Transverse colon (tissue), 4 donors: ENCODE measurements at regions not wholly inside any gene's neighbourhood (a gene's known extent, or its start where the extent isn't known, plus 50 kb on each side); places are given as distances from the start of the nearest gene placed in this dataset.

ENCODE experiments used
- DNase-seq: peaks from one replicate; pipeline ENCODE4 v3.0.0-alpha.2; 2019
- H3K27ac ChIP-seq, 4 donors: fragments of 200-600 bp; sonication (generic); 2 replicates each; pipeline ENCODE4 v1.5.1; 2016 to 2018; ENCODE audit warnings: inconsistent platforms in 4 of 4
- H3K27me3 ChIP-seq: fragments of 200-600 bp; sonication (generic); 2 replicates; pipeline ENCODE4 v1.5.1; 2017; ENCODE audit warnings: inconsistent platforms
- H3K36me3 ChIP-seq, 4 donors: fragments of 200-600 bp; sonication (generic); 2 replicates each; pipeline ENCODE4 v1.5.1; 2017 to 2019; ENCODE audit warnings: inconsistent platforms in 4 of 4
- H3K4me1 ChIP-seq, 4 donors: fragments of 200-600 bp; sonication (generic); 2 replicates each; pipeline ENCODE4 v1.5.1; 2017 to 2020; ENCODE audit warnings: inconsistent platforms in 4 of 4
- H3K4me3 ChIP-seq, 4 donors: fragments of 200-600 bp; sonication (generic); 1 replicate in 1 of 4; 2 replicates in 3 of 4; pipeline versions ENCODE4 v1.5.1 to v1.6.1; 2017 to 2019; ENCODE audit warnings: inconsistent platforms in 4 of 4
- H3K9me3 ChIP-seq, 2 donors: fragments of 200-600 bp; sonication (generic); 2 replicates each; pipeline ENCODE4 v1.5.1; 2017 to 2019; ENCODE audit warnings: inconsistent platforms in 2 of 2
- CTCF ChIP-seq, 5 experiments: fragments of 200-600 bp in 3 of 5; fragments of 450-650 bp in 2 of 5; sonication (generic) in 3 of 5; IDR thresholded peaks; 1 replicate in 2 of 5; 2 replicates in 3 of 5; pipeline ENCODE4 v1.5.1; 2016 to 2017; ENCODE audit warnings: antibody characterized with exemption in 5 of 5, inconsistent platforms in 3 of 5, mild to moderate bottlenecking in 2 of 5, moderate library complexity in 1 of 5
- EP300 ChIP-seq: sonication (generic); formaldehyde crosslinking; IDR thresholded peaks from one replicate; pipeline ENCODE4 v1.6.1; 2017; ENCODE audit warnings: antibody characterized with exemption, low read depth
- POLR2A ChIP-seq: fragments of 450-650 bp; IDR thresholded peaks from one replicate; pipeline ENCODE4 v1.6.1; 2016; ENCODE audit warnings: antibody characterized with exemption, mild to moderate bottlenecking, moderate library complexity
- POLR2AphosphoS5 ChIP-seq, 3 donors: sonication (generic); formaldehyde crosslinking; IDR thresholded peaks; one replicate each; pipeline ENCODE4 v1.6.1; 2016; ENCODE audit warnings: antibody characterized with exemption in 3 of 3
- WGBS, 2 donors: methylation state at CpG; one replicate each; pipeline ENCODE4 v1.1.5; 2018; ENCODE audit warnings: low coverage in 1 of 2; 5-methylcytosine and 5-hydroxymethylcytosine counted together
- in situ Hi-C, 4 donors: fragments of 200-750 bp; cut with MboI; loops; one replicate each; pipeline versions ENCODE4 v1.15.0 to v1.15.1; 2017; ENCODE audit warnings: low sequenced_read_pairs in 3 of 4, low pct_ligation_motif_present in 1 of 4, low pct_unique_long_range_greater_than_20kb in 1 of 4
- intact Hi-C: fragments of 100-400 bp; cut with DNase I; formaldehyde crosslinking; loops from one replicate; pipeline ENCODE4 v1.15.1; 2023; ENCODE audit warnings: low total_unique reads

DNA sequence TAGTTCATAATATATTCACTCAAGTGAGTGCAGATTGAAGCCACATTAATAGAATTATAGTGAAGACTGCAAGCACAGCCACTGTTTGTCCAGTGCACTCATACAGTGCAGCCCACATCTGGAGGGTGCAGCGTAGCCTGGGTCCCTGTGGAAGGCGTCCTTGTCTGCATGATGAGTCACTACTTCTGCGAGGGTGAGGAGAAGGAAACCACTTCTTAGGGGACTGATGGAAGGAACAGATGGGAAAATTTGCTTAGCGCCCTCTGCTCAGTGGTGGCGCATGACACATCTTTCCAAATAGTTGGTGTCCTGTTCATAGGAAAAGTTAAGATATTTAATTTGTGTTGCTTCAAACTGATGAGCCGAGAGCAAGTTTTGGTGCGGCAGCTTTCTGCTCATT, 330.4 kb upstream of the SMIM21 start:
- no peak for DNase-seq
- H3K4me1 ChIP-seq: no peaks in the 10 kb centered on the region
- TF ChIP-seq EP300: no peak
- no peak for TF ChIP-seq POLR2AphosphoS5 (IDR thresholded peaks at IDR 0.05)
- TF ChIP-seq POLR2A: no peak
- no peak for TF ChIP-seq CTCF (IDR thresholded peaks at IDR 0.05)
- in situ Hi-C loops (no loop called here), intact Hi-C loops (loop anchor here (5.0 kb wide), 1 partner anchor 334 kb away; no protein-coding TSS in a partner anchor)
- 60 to 67% methylated on average over 6 to 7 of the region's 7 CpGs for WGBS, 2 donors
- no peaks in the 10 kb centered on the region for H3K9me3 ChIP-seq
- H3K27me3 ChIP-seq: no peaks in the 10 kb centered on the region
- H3K27ac ChIP-seq: no peak overlapping the region
- H3K36me3 ChIP-seq: no peaks in the 10 kb centered on the region
- no peak overlapping the region for H3K4me3 ChIP-seq

DNA sequence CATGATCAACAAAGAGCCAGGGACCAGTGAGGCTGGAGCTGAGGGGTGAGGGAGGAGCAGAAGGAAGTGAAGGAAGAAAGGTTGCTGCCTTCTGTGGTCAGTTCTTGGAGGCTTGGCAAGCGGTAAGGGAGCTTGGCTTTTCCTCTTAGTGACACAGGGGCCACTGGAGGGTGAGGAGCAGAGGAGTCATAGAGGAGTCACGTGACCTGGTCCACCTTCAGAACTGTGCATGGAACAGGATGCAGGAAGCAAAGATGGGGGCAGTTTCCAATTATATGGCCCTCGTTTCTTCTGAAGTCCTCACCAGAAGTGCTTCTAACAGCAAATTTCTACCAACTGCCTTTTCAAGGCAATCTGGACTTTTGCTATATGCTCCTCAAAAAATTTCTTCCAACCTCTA, 326.9 kb upstream of the SMIM21 start:
- Histone ChIP-seq H3K4me1 (no peaks in the 10 kb centered on the region), H3K4me3 (no peak overlapping the region), H3K27ac (no peak overlapping the region), H3K27me3 (no peaks in the 10 kb centered on the region), H3K9me3 (no peaks in the 10 kb centered on the region), H3K36me3 (no peaks in the 10 kb centered on the region)
- no peak for DNase-seq
- WGBS, 2 donors: 62 to 63% methylated on average over 3 of the region's 3 CpGs
- TF ChIP-seq EP300 (no peak), POLR2AphosphoS5 (IDR thresholded peaks at IDR 0.05) (no peak), CTCF (IDR thresholded peaks at IDR 0.05) (no peak), POLR2A (no peak)
- in situ Hi-C loops: no loop called here
- intact Hi-C loops: loop anchor here (5.0 kb wide), 1 partner anchor 1052 kb away; no protein-coding TSS in a partner anchor

DNA sequence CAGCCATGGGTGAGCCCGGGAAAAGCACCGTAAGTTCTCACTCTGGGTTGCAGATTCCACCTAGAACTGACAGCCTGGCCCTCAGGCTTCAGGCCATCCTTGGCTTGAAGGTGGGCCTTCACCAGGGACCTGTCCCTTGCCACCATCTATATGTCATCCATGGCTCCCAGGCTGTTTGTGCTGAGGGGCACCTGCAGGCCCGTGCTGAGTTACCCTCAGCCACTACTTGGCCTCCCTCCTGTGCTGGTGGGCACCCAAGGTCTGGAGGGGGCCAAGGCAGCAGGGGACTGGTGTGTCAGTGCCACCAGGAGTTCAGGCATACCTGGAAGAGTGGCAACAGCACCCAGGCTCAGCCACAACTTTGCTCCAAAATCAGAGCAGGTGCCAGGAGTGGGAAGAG, 326.2 kb upstream of the SMIM21 start:
- intact Hi-C loops: loop anchor here (5.0 kb wide), 1 partner anchor 1051 kb away; no protein-coding TSS in a partner anchor
- in situ Hi-C loops: no loop called here
- no peak for DNase-seq
- no peak overlapping the region for H3K4me3 ChIP-seq
- H3K9me3 ChIP-seq: no peaks in the 10 kb centered on the region
- H3K36me3 ChIP-seq: no peaks in the 10 kb centered on the region
- no peaks in the 10 kb centered on the region for H3K27me3 ChIP-seq
- TF ChIP-seq POLR2A: no peak
- no peak for TF ChIP-seq CTCF (IDR thresholded peaks at IDR 0.05)
- no peak for TF ChIP-seq POLR2AphosphoS5 (IDR thresholded peaks at IDR 0.05)
- no peak overlapping the region for H3K27ac ChIP-seq
- H3K4me1 ChIP-seq: no peaks in the 10 kb centered on the region
- 90% methylated on average over 3 of the region's 3 CpGs; no CpG with 5 or more reads in 1 of the 2 donors for WGBS, 2 donors

- no peaks in the 10 kb centered on the region for H3K36me3 ChIP-seq
- H3K4me3 ChIP-seq: no peak overlapping the region
- in situ Hi-C loops: no loop called here
- no peak for DNase-seq
- H3K27me3 ChIP-seq: no peaks in the 10 kb centered on the region
- WGBS, 2 donors: 71% methylated on average over 7 of the region's 11 CpGs; no CpG with 5 or more reads in 1 of the 2 donors
- H3K4me1 ChIP-seq: no peaks in the 10 kb centered on the region
- H3K9me3 ChIP-seq: no peaks in the 10 kb centered on the region
- H3K27ac ChIP-seq: no peak overlapping the region
- intact Hi-C loops: loop anchor here (5.0 kb wide), 1 partner anchor 1051 kb away; no protein-coding TSS in a partner anchor
- TF ChIP-seq CTCF (IDR thresholded peaks at IDR 0.05) (no peak), EP300 (no peak), POLR2A (no peak), POLR2AphosphoS5 (IDR thresholded peaks at IDR 0.05) (no peak)
Measured at GRCh38 chr18:75752740-75753263, 325.3 kb upstream of the SMIM21 start.
